ENCODE measurements at regions not wholly inside any gene's neighbourhood (a gene's known extent, or its start where the extent isn't known, plus 50 kb on each side); places are given as distances from the start of the nearest gene placed in this dataset.
A peak's percentile ranks its signal among the peaks of the same experiment; 100 is the strongest.

GRCh38 chr5:155726267-155726666 lies 600.7 kb upstream of the SGCD start:
- no peak for DNase-seq

- DNase-seq = no peak
Observed at GRCh38 chr5:155727512-155728145, 599.3 kb upstream of the SGCD start.

GRCh38 chr5:155728146-155728856 lies 598.7 kb upstream of the SGCD start:
- DNase-seq = peak; percentile 58

- DNase-seq = peak; percentile 4
Observed at GRCh38 chr5:155728857-155729683, 597.9 kb upstream of the SGCD start.

- DNase-seq = peak; percentile 42
Observed at GRCh38 chr5:155729684-155730059, 597.3 kb upstream of the SGCD start.

GRCh38 chr5:155732587-155733376 lies 594.2 kb upstream of the SGCD start:
- no peak for DNase-seq

- no peak for DNase-seq
Observed at GRCh38 chr5:155733935-155734334, 593.0 kb upstream of the SGCD start.

- peak; percentile 20 for DNase-seq
Observed at GRCh38 chr5:155735388-155735787, 591.6 kb upstream of the SGCD start.

- DNase-seq = no peak
Observed at GRCh38 chr5:155738616-155739015, 588.3 kb upstream of the SGCD start.

GRCh38 chr5:155746367-155747038 lies 580.5 kb upstream of the SGCD start:
- DNase-seq = no peak

GRCh38 chr5:155750101-155750500 lies 576.9 kb upstream of the SGCD start:
- DNase-seq = no peak

- DNase-seq = no peak
Observed at GRCh38 chr5:155750571-155750970, 576.4 kb upstream of the SGCD start.

GRCh38 chr5:155753943-155754581 lies 572.9 kb upstream of the SGCD start:
- DNase-seq = no peak

- no peak for DNase-seq
Observed at GRCh38 chr5:155759252-155759651, 567.7 kb upstream of the SGCD start.

GRCh38 chr5:155759984-155760383 lies 567.0 kb upstream of the SGCD start:
- no peak for DNase-seq

GRCh38 chr5:155761502-155761901 lies 565.5 kb upstream of the SGCD start:
- no peak for DNase-seq

GRCh38 chr5:155765715-155766114 lies 561.2 kb upstream of the SGCD start:
- DNase-seq = no peak

- DNase-seq = no peak
Observed at GRCh38 chr5:155767470-155767869, 559.5 kb upstream of the SGCD start.

GRCh38 chr5:155768332-155768731 lies 558.6 kb upstream of the SGCD start:
- DNase-seq = no peak

- no peak for DNase-seq
Observed at GRCh38 chr5:155772009-155772662, 554.8 kb upstream of the SGCD start.

GRCh38 chr5:155773680-155774079 lies 553.3 kb upstream of the SGCD start:
- DNase-seq = no peak
